WTC11 (cell line): ENCODE measurements at regions not wholly inside any gene's neighbourhood (a gene's known extent, or its start where the extent isn't known, plus 50 kb on each side); places are given as distances from the start of the nearest gene placed in this dataset.

Experiments
- CREM ChIP-seq: sonication (generic); formaldehyde crosslinking; IDR thresholded peaks from 2 replicates; pipeline ENCODE4 v1.8.1; 2022; ENCODE audit warnings: mild to moderate bottlenecking, missing genetic modification reagents, moderate library complexity
- CTCF ChIP-seq: fragments of 200-600 bp; IDR thresholded peaks from 2 replicates; pipeline ENCODE4 v1.8.0; 2022; ENCODE audit warnings: antibody characterized with exemption
- SMAD4 ChIP-seq: sonication (generic); formaldehyde crosslinking; IDR thresholded peaks from 2 replicates; pipeline ENCODE4 v1.8.0; 2022; ENCODE audit warnings: mild to moderate bottlenecking, missing genetic modification reagents

GRCh38 chr9:31355965-31356364 is 1028.5 kb upstream of the ACO1 start:
- no peak for TF ChIP-seq SMAD4 (CRISPR knock-in tag)
- no peak for TF ChIP-seq CTCF
- no peak for TF ChIP-seq CREM (CRISPR knock-in tag)
